KG1 (cell line): ENCODE measurements at regions not wholly inside any gene's neighbourhood (a gene's known extent, or its start where the extent isn't known, plus 50 kb on each side); places are given as distances from the start of the nearest gene placed in this dataset.

Experiments used
- DNase-seq: peaks from one replicate; lab custom pipeline; 2025; lab: John Stamatoyannopoulos, UW

DNA sequence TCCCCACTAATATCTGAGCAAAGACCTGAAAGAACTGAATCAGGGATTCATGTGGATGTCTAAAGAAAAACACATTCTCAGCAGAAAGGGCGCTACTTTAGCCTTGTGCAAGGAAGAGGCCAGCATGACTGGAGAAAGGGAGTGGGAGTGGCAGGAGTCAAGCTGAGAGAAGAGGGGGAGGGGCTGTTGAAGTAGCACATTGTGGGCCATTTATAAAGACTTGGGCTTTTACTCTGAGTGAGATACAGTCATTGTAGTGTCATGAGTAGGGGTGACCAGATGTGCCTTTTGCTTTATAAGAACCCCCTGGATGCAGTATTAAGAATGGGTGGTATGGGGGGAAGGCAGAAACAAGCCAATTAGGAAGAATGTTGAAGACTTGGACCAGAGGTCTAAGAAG is 452.8 kb downstream of the ENC1 start:
- DNase-seq, result no peak

DNA sequence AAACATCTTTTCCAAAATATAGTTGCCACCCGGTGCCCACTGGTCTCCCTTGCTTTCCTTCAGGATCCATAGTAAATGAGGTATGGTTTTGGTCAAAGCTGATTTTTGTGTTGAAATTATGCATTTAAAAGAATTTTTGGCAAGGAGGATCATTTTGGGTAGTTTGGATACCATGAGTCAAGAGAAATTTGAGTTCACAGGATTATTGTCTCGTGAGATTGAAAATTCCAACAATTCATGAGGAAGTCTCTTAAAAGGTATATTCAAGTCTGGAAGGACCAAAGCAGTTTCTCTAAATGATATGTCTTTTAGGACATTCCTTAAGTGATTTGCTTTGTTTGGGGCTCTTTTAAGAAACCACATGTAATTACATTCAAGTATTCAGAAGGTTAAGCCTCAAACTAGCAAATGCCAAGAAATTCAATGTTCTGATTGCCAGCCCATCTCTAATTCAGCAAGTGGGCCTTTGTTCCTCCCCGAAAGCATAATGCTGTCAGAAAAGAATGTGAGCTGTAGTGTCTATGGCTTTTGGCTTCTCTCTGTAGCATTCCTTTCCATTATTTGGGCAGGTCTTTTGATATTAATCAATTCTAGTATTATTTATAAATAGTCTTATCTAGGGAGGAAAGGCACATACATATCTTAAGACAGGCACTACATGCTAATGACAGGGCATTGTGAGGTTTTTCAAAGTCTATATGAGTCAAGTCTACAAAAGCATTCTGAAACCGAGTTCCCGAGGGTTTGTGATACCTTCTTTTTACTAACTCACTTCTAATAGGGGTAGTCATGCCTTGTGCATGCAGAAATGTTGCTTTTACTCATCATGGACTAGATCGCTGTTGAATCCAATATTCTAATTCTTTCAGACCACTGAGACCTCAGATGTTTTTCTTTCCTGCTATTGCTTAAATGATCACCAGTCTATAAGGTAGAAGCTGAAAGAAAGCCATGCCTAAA is 453.9 kb downstream of the ENC1 start:
- DNase-seq, result no peak

- no peak for DNase-seq
Measured at GRCh38 chr5:74185599-74185998, 454.9 kb downstream of the ENC1 start.

DNA sequence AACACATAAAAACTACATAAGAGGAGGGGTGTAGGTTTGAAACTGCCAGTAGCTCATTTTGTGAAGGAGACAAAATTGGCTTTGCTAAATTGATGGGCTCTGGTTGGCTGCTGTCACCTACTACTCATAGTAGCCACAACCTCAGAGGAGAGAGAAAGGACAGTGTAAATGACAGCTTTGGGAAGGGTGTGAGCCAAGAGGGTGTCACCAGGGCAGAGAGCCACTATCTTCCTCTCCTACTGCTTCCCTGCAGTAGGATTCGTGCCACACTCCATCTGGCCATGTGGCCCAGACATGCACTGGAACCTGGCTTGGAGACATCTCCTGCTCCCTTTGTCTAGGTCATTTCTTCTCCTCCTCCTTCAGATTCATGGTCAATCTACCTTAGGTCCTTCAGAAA is 455.9 kb downstream of the ENC1 start:
- no peak for DNase-seq

DNA sequence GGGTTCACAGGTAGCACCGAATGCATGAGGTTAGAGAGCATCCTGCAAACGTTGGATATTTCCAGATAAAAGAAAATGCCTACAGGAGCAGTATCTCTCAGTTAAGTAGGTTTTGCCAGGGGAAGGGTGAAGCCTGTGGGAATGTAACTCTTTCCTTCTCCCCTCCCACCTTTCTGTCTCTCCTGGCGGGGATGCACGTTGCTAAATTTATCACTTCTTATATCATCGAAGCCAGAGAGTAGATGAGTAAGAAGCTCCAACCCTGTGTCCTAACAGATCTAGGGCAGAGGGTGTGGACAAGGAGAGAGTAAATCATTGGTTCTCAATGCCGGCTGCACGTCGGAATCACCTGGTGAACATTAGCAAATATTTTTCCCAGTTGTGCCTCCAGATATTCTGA is 457.5 kb downstream of the ENC1 start:
- DNase-seq, result no peak

GRCh38 chr5:74182603-74183002 is 457.9 kb downstream of the ENC1 start:
- no peak for DNase-seq

DNA sequence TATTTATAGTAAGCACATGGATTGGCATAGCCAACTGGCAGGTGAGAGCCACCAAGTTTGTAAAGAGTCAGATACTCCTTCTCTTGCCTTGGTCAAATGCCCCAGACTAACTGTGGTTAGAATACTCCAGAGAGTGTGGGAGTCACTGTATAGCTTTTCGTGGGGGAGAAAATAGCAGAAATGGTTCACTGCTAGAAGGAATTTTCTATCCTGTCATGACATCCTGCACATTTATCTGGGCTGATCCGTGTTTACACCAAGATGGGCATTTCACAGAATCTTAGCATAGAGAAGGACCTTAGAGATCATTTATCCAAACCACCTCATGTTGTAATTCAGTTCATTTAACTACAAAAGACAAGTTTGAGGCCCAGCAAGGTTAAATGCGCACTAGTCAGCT is 460.8 kb downstream of the ENC1 start:
- no peak for DNase-seq

DNA sequence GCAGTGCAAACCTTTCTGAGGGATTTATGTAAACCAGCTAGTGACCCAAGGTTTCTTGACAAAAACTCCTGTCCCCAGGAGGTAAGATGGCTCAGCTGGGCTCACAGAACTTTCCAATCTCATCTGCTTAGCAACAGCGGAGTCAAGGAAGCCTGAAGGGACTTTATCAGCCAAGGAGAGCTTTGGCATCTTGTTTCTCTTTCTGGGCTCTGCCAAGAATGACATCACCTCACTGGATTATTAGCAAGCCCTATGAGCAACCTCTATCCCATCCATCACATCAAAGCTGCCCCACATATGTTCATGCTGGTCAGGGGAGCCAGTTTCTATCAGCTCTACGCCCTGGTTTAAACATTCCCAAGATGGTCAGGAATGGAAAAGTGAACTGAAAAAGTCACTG is 461.3 kb downstream of the ENC1 start:
- no peak for DNase-seq

DNA sequence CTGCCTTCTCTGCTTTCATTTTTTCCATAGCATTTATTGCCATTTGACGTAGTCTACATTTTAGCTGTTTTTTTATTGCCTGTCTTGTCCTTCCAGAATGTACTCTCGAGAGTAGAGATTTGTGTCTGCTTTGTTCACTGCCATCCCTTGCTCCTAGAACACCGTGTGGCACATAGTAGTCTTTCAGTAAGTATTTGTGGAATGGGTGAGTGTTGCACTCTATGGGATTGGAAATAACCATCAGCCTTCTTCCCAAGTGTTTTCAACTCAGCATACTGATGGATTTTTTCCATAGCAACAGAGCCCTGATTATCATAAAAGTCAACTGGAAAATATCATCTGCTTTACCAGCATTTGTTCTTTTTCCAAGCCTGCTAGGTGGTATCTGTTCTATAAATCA is 462.6 kb downstream of the ENC1 start:
- no peak for DNase-seq

GRCh38 chr5:74174366-74174765 is 466.2 kb downstream of the ENC1 start:
- DNase-seq, result no peak

GRCh38 chr5:74173665-74174064 is 466.9 kb downstream of the ENC1 start:
- DNase-seq, result no peak

- no peak for DNase-seq
Measured at GRCh38 chr5:74173241-74173640, 467.3 kb downstream of the ENC1 start.

- DNase-seq, result no peak
Measured at GRCh38 chr5:74169701-74170100, 470.8 kb downstream of the ENC1 start.

DNA sequence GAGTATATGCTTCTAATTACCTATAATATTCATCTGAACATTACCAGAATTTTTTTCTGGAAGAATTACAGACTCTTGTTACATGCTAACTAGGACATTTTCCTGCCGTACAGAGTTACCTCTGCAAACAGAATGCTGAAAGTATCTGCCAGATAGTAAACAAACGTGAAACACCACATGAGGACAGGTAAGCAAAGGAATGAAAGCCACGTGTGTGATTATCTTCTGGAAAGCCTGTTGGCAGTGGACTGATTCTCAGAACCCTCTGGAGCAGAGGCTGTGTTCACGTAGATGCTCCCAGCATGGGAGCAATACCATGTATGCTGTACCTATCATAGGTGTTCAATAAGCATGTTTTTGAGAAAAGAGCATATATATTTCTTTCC is 472.6 kb downstream of the ENC1 start:
- DNase-seq, result no peak

DNA sequence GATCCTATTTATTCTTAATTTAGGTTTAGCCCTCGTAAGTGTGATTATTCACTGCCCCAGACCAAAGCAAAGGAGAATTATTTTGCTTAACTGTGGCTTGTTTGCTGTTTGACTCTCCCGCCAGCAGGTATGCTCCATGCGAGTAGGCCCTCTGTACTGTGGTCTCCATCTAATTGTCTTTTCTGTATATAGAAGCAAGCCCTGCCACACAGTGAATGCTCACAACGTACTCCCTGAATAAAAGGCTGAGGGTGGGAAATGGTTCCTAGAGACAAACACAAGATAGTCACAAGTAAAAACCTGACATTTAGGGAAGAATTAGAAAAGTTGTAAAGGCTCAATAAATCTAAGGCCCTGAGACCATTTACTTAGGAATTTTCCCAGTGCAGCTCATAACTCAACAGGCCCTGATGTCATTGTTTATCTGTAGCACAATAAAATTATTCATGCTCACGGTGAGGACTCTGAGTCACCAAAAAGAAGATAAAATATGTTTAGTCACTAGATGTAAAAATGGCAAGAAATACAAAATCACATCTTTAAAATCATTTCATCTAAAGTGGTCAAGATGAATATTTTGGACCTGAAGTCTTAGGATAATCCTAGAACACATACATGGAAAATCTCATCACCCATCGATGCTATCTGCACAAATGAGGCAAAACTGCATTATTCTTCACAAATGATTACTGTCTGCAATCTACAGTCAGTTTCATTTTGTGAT is 473.2 kb downstream of the ENC1 start:
- DNase-seq, result no peak

GRCh38 chr5:74166064-74166463 is 474.5 kb downstream of the ENC1 start:
- no peak for DNase-seq

DNA sequence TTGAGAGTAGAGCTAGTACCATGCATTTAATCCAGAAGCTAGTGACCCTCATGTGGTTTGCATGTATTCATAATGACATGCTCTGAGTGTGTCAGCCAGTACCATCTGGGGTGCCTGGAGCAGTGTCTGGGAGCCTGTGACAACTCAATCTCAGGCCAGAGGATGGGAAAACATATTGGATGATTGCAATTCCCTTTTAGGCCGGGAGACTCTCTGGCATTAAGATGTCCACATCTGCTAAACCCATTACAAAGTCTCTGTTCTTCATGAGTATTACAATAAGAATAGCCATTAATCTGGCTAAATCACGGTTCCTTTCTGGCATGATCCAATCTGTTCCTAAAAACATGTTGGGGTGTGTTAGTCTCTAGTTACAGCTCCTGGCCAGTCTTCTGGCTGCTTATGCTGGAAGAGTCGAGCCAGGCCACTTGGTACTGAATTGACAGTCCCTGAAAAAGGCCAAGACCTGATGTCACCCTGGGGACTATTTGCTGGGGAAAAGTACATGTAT is 475.7 kb downstream of the ENC1 start:
- DNase-seq, result no peak

DNA sequence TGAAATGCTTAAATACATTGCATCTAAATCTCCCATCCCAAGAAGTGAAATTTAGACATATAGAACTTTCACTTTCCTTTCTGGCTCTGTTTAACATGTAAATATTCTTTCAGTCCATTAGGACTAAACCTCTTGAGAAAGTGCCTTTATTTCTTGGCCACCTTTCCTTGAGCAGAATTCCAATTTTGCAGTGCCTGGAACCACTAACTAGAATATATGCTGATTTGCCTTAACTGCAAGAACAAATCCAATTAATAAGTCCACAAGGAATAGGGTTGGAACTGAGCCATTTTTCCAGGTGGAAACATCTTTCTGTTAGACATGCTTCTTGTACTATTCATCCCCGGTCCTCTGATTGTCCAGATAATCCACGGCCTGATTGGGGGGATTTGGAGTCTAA is 478.0 kb downstream of the ENC1 start:
- DNase-seq, result no peak

DNA sequence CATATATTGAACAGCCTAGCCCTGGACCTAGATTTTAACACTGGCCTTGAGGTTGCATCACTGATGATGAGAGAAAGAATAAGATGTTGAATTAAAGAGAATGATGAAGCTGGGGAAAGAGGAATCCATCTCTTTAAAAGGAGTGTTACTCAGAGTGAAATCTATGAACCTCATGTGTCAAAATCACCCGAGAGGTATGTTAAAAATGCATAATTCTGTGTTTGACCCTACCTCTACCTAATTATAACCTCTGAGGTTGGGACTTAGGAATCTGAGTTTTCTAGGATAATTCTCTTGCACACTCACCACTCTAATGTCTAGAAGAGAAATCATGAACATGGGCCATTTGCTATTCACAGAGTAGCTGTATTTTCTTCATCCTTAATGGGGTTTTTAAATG is 479.4 kb downstream of the ENC1 start:
- no peak for DNase-seq

DNA sequence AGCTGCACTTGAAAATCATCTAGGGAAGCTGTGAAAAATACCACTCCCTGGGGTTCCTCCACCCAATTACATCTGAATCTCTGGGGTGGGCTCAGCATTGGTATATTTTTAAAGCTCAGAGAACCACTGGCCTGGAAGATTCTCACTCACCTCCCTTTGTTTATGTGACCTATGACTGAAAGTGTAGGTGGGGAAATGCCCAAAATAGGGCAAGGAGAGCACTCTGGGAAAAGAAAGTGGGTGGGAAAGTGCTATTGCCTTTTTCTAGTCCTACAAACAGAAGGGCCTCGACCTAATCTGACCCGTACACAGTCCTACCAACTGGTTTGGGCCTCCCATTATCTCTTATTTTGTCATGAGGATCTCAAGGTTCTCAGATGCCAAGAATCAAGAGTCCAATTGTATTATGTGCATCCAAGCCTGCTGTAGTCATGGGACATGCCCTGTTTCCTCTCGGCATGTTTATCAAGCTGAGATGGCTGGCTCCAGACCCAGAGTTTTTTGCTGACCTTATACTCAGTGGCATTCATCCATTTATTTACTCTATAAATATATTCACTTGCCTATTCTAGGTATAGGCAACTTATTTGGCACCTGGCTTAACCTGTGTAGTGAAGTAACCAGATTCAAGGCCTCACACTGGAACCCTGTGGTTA is 483.7 kb downstream of the ENC1 start:
- DNase-seq, result no peak

- DNase-seq, result no peak
Measured at GRCh38 chr5:74155501-74155900, 485.0 kb downstream of the ENC1 start.

DNA sequence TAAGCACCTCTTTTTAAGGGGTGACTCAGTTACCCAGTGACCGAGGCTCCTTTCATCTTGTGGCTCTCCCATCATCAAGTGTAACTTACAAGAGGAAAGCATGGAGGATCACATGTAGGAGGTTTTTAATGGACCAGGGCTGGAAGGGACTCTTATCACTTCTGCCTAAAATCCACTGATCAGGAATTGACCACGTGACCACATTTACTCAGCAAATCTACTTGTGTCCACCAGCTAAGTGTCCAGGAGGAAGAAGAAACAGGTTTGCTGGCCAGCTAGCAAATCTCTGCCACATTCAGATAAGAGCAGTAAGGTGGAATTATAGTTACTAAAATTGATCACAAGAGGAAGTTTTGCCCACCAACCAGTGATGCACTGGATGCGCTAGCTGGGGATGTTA is 486.0 kb downstream of the ENC1 start:
- DNase-seq, result no peak
